ENCODE measurements at regions not wholly inside any gene's neighbourhood (a gene's known extent, or its start where the extent isn't known, plus 50 kb on each side); places are given as distances from the start of the nearest gene placed in this dataset.

- Histone ChIP-seq H4K20me1 (ENCODE audit: insufficient read depth, low read length) (no peaks in the 10 kb centered on the region), H2AFZ (ENCODE audit: low read length) (no peak overlapping the region), H3K4me2 (ENCODE audit: low read length) (no peak overlapping the region), H3K9me2 (ENCODE audit: low read depth, low read length) (no peaks in the 10 kb centered on the region), H3K27ac (ENCODE audit: low read depth, low read length, poor library complexity, severe bottlenecking) (no peak overlapping the region), H3K9me3 (ENCODE audit: low read length) (no peaks in the 10 kb centered on the region), H3F3A (ENCODE audit: insufficient read depth, low read length) (no peaks in the 10 kb centered on the region), H3K27me3 (ENCODE audit: insufficient read depth, low read length) (no peaks in the 10 kb centered on the region), H3K79me2 (ENCODE audit: insufficient read depth, low read length) (no peaks in the 10 kb centered on the region), H3K4me1 (ENCODE audit: insufficient read depth, low read length, severe bottlenecking) (no peaks in the 10 kb centered on the region), H3K4me3 (ENCODE audit: low read depth, low read length, poor library complexity, severe bottlenecking) (no peak overlapping the region), H3K36me3 (ENCODE audit: insufficient read depth, low read length) (no peaks in the 10 kb centered on the region), H3K9ac (ENCODE audit: low read length) (no peak overlapping the region)
- TF ChIP-seq EZH2 (IDR thresholded peaks at IDR 0.05; ENCODE audit: borderline replicate concordance, low read length) = no peak
- TF ChIP-seq CTCF (IDR thresholded peaks at IDR 0.05; ENCODE audit: low read length) = no peak
Observed at GRCh38 chr6:104017410-104018381, 842.0 kb downstream of the HACE1 start.

- TF ChIP-seq EZH2 (IDR thresholded peaks at IDR 0.05; ENCODE audit: borderline replicate concordance, low read length) = no peak
- TF ChIP-seq CTCF (IDR thresholded peaks at IDR 0.05; ENCODE audit: low read length) = no peak
- Histone ChIP-seq H2AFZ (ENCODE audit: low read length) (no peak overlapping the region), H3K27me3 (ENCODE audit: insufficient read depth, low read length) (no peaks in the 10 kb centered on the region), H4K20me1 (ENCODE audit: insufficient read depth, low read length) (no peaks in the 10 kb centered on the region), H3K36me3 (ENCODE audit: insufficient read depth, low read length) (no peaks in the 10 kb centered on the region), H3K9ac (ENCODE audit: low read length) (no peak overlapping the region), H3K27ac (ENCODE audit: low read depth, low read length, poor library complexity, severe bottlenecking) (no peak overlapping the region), H3K79me2 (ENCODE audit: insufficient read depth, low read length) (no peaks in the 10 kb centered on the region), H3K4me1 (ENCODE audit: insufficient read depth, low read length, severe bottlenecking) (no peaks in the 10 kb centered on the region), H3K4me2 (ENCODE audit: low read length) (no peak overlapping the region), H3K4me3 (ENCODE audit: low read depth, low read length, poor library complexity, severe bottlenecking) (no peak overlapping the region), H3K9me2 (ENCODE audit: low read depth, low read length) (no peaks in the 10 kb centered on the region), H3F3A (ENCODE audit: insufficient read depth, low read length) (no peaks in the 10 kb centered on the region), H3K9me3 (ENCODE audit: low read length) (no peaks in the 10 kb centered on the region)
Observed at GRCh38 chr6:104014163-104014959, 845.4 kb downstream of the HACE1 start.

GRCh38 chr6:104013312-104013971, 846.3 kb downstream of the HACE1 start:
- H4K20me1 ChIP-seq (ENCODE audit: insufficient read depth, low read length) = no peaks in the 10 kb centered on the region
- H3K79me2 ChIP-seq (ENCODE audit: insufficient read depth, low read length) = no peaks in the 10 kb centered on the region
- no peaks in the 10 kb centered on the region for H3K36me3 ChIP-seq (ENCODE audit: insufficient read depth, low read length)
- H3K4me1 ChIP-seq (ENCODE audit: insufficient read depth, low read length, severe bottlenecking) = no peaks in the 10 kb centered on the region
- H3K27me3 ChIP-seq (ENCODE audit: insufficient read depth, low read length) = no peaks in the 10 kb centered on the region
- H3K9ac ChIP-seq (ENCODE audit: low read length) = no peak overlapping the region
- no peak overlapping the region for H3K4me3 ChIP-seq (ENCODE audit: low read depth, low read length, poor library complexity, severe bottlenecking)
- H3K9me3 ChIP-seq (ENCODE audit: low read length) = no peaks in the 10 kb centered on the region
- H3K9me2 ChIP-seq (ENCODE audit: low read depth, low read length) = no peaks in the 10 kb centered on the region
- no peak for TF ChIP-seq CTCF (IDR thresholded peaks at IDR 0.05; ENCODE audit: low read length)
- TF ChIP-seq EZH2 (IDR thresholded peaks at IDR 0.05; ENCODE audit: borderline replicate concordance, low read length) = no peak
- H2AFZ ChIP-seq (ENCODE audit: low read length) = no peak overlapping the region
- no peak overlapping the region for H3K27ac ChIP-seq (ENCODE audit: low read depth, low read length, poor library complexity, severe bottlenecking)
- no peaks in the 10 kb centered on the region for H3F3A ChIP-seq (ENCODE audit: insufficient read depth, low read length)
- no peak overlapping the region for H3K4me2 ChIP-seq (ENCODE audit: low read length)

Measured in OCI-LY1 (cell line).